Thymus (tissue), 11 donors: ENCODE measurements at regions not wholly inside any gene's neighbourhood (a gene's known extent, or its start where the extent isn't known, plus 50 kb on each side); places are given as distances from the start of the nearest gene placed in this dataset.

ENCODE experiments used
- DNase-seq, 9 donors: peaks; one replicate each; pipeline ENCODE4 v3.0.0-alpha.2; 2013; ENCODE audit warnings: low spot score in 9 of 9, low read depth in 6 of 9, missing footprints in 1 of 9
- H3K27ac ChIP-seq, 2 donors: one replicate each; pipeline ENCODE4 v1.5.1; 2013; ENCODE audit warnings: control low read depth in 1 of 2, low read depth in 1 of 2, low read length in 1 of 2, mild to moderate bottlenecking in 1 of 2, moderate library complexity in 1 of 2
- H3K27me3 ChIP-seq, 2 donors: one replicate each; pipeline ENCODE4 v1.5.1; 2013; ENCODE audit warnings: low read length in 1 of 2; ENCODE audit not compliant: control insufficient read depth in 2 of 2, insufficient read depth in 1 of 2
- H3K36me3 ChIP-seq, 2 donors: one replicate each; pipeline ENCODE4 v1.5.1; 2013; ENCODE audit warnings: low read length in 1 of 2, mild to moderate bottlenecking in 1 of 2, moderate library complexity in 1 of 2; ENCODE audit not compliant: control insufficient read depth in 2 of 2, insufficient read depth in 2 of 2
- H3K4me1 ChIP-seq, 2 donors: one replicate each; pipeline ENCODE4 v1.5.1; 2013; ENCODE audit warnings: low read length in 2 of 2; ENCODE audit not compliant: control insufficient read depth in 2 of 2, insufficient read depth in 2 of 2
- H3K4me3 ChIP-seq, 2 donors: one replicate each; pipeline ENCODE4 v1.5.1; 2013; ENCODE audit warnings: low read length in 2 of 2, control low read depth in 1 of 2, mild to moderate bottlenecking in 1 of 2
- H3K9me3 ChIP-seq, 2 donors: one replicate each; pipeline ENCODE4 v1.5.1; 2013; ENCODE audit warnings: low read length in 1 of 2, mild to moderate bottlenecking in 1 of 2; ENCODE audit not compliant: control insufficient read depth in 2 of 2, insufficient read depth in 1 of 2
- WGBS: extraction: QIAGEN DNeasy Blood & Tissue Kit; methylation state at CpG from one replicate; pipeline ENCODE4 v1.1.7; 2013; 5-methylcytosine and 5-hydroxymethylcytosine counted together
- donor health status: healthy.

GRCh38 chr1:34470401-34470800, 284.4 kb upstream of the GJB5 start:
- DNase-seq: no peak
- H3K27me3 ChIP-seq: no peaks in the 10 kb centered on the region
- H3K4me3 ChIP-seq: no peak overlapping the region
- WGBS: 50% methylated on average over 6 of the region's 6 CpGs
- H3K4me1 ChIP-seq: no peaks in the 10 kb centered on the region
- no peak overlapping the region for H3K27ac ChIP-seq
- H3K36me3 ChIP-seq: no peaks in the 10 kb centered on the region
- H3K9me3 ChIP-seq: no peaks in the 10 kb centered on the region

GRCh38 chr1:34474566-34474965, 280.3 kb upstream of the GJB5 start:
- WGBS: 71% methylated on average over 5 of the region's 5 CpGs
- H3K4me1 ChIP-seq: no peaks in the 10 kb centered on the region
- H3K36me3 ChIP-seq: no peaks in the 10 kb centered on the region
- DNase-seq: no peak
- no peaks in the 10 kb centered on the region for H3K27me3 ChIP-seq
- H3K9me3 ChIP-seq: no peaks in the 10 kb centered on the region
- H3K27ac ChIP-seq: no peak overlapping the region
- H3K4me3 ChIP-seq: no peak overlapping the region

- no peaks in the 10 kb centered on the region for H3K27me3 ChIP-seq
- 68% methylated on average over 3 of the region's 3 CpGs for WGBS
These were observed 278.5 kb upstream of the GJB5 start for GRCh38 chr1:34476371-34476770.

GRCh38 chr1:34477632-34478141, 277.2 kb upstream of the GJB5 start:
- Histone ChIP-seq H3K27me3 (no peaks in the 10 kb centered on the region), H3K9me3 (no peaks in the 10 kb centered on the region), H3K36me3 (no peaks in the 10 kb centered on the region), H3K4me3 (no peak overlapping the region), H3K27ac (no peak overlapping the region), H3K4me1 (no peaks in the 10 kb centered on the region)
- 88% methylated on average over 2 of the region's 2 CpGs for WGBS
- DNase-seq: no peak

More at GRCh38 chr1:34476371-34476770, 278.5 kb upstream of the GJB5 start:
- no peak for DNase-seq
- H3K4me1 ChIP-seq: no peaks in the 10 kb centered on the region
- no peak overlapping the region for H3K4me3 ChIP-seq
- no peaks in the 10 kb centered on the region for H3K36me3 ChIP-seq
- no peak overlapping the region for H3K27ac ChIP-seq
- H3K9me3 ChIP-seq: no peaks in the 10 kb centered on the region

GRCh38 chr1:34478515-34479076, 276.3 kb upstream of the GJB5 start:
- Histone ChIP-seq H3K27me3 (no peaks in the 10 kb centered on the region), H3K4me1 (no peaks in the 10 kb centered on the region), H3K9me3 (no peaks in the 10 kb centered on the region), H3K36me3 (no peaks in the 10 kb centered on the region), H3K27ac (no peak overlapping the region), H3K4me3 (no peak overlapping the region)
- peak in 2 of 9 donors; percentile 2 to 18 for DNase-seq
- WGBS: 26% methylated on average over 3 of the region's 3 CpGs

GRCh38 chr1:34479731-34480130, 275.1 kb upstream of the GJB5 start:
- H3K27ac ChIP-seq: no peak overlapping the region
- no peak for DNase-seq
- H3K36me3 ChIP-seq: no peaks in the 10 kb centered on the region
- no peaks in the 10 kb centered on the region for H3K9me3 ChIP-seq
- 14% methylated on average over 5 of the region's 5 CpGs for WGBS
- H3K27me3 ChIP-seq: no peaks in the 10 kb centered on the region
- no peaks in the 10 kb centered on the region for H3K4me1 ChIP-seq
- no peak overlapping the region for H3K4me3 ChIP-seq

- H3K4me3 ChIP-seq: no peak overlapping the region
- DNase-seq: no peak
- no peaks in the 10 kb centered on the region for H3K27me3 ChIP-seq
- no peaks in the 10 kb centered on the region for H3K36me3 ChIP-seq
- no peaks in the 10 kb centered on the region for H3K4me1 ChIP-seq
- no peak overlapping the region for H3K27ac ChIP-seq
- H3K9me3 ChIP-seq: no peaks in the 10 kb centered on the region
These were observed 266.7 kb upstream of the GJB5 start for GRCh38 chr1:34488080-34488708.

GRCh38 chr1:34500451-34500850, 254.4 kb upstream of the GJB5 start:
- Histone ChIP-seq H3K27ac (no peak overlapping the region), H3K4me1 (no peaks in the 10 kb centered on the region), H3K27me3 (no peaks in the 10 kb centered on the region), H3K9me3 (no peaks in the 10 kb centered on the region), H3K4me3 (no peak overlapping the region), H3K36me3 (no peaks in the 10 kb centered on the region)
- 13% methylated on average over 6 of the region's 6 CpGs for WGBS
- DNase-seq: peak in 2 of 9 donors; percentile 1

GRCh38 chr1:34511802-34512201, 243.0 kb upstream of the GJB5 start:
- Histone ChIP-seq H3K27ac (no peak overlapping the region), H3K27me3 (no peaks in the 10 kb centered on the region), H3K4me1 (no peaks in the 10 kb centered on the region), H3K9me3 (no peaks in the 10 kb centered on the region), H3K36me3 (no peaks in the 10 kb centered on the region), H3K4me3 (no peak overlapping the region)
- no peak for DNase-seq
